Neural cell (in vitro differentiated cells): ENCODE measurements at regions not wholly inside any gene's neighbourhood (a gene's known extent, or its start where the extent isn't known, plus 50 kb on each side); places are given as distances from the start of the nearest gene placed in this dataset.

Experiments
- H2AFZ ChIP-seq: fragments of 200-600, 300-800 bp; sonication (generic), shearing (Covaris generic); 2 replicates; pipeline ENCODE4 v1.6.0; 2014; ENCODE audit warnings: low read depth, mild to moderate bottlenecking, antibody characterized with exemption, low read length, moderate library complexity
- H3F3A ChIP-seq: fragments of 200-600 bp; shearing (Covaris generic); 2 replicates; pipeline ENCODE4 v1.6.1; 2016; ENCODE audit warnings: mild to moderate bottlenecking, moderate library complexity, mixed read lengths, antibody characterized with exemption, low read length; ENCODE audit not compliant: insufficient read depth, poor library complexity, severe bottlenecking
- H3K27ac ChIP-seq: fragments of 200-600, 300-800 bp; sonication (generic), shearing (Covaris generic); 2 replicates; pipeline ENCODE4 v1.5.1; 2014; ENCODE audit warnings: mild to moderate bottlenecking, low read length, moderate library complexity
- H3K27me3 ChIP-seq: fragments of 300-800, 200-600 bp; sonication (generic), shearing (Covaris generic); 2 replicates; pipeline ENCODE4 v1.6.0; 2014; ENCODE audit warnings: mild to moderate bottlenecking, low read depth, low read length, moderate library complexity; ENCODE audit not compliant: insufficient read depth
- H3K36me3 ChIP-seq: fragments of 300-800, 200-600 bp; sonication (generic), shearing (Covaris generic); 2 replicates; pipeline ENCODE4 v1.5.1; 2014; ENCODE audit warnings: mild to moderate bottlenecking, antibody characterized with exemption, low read length, moderate library complexity; ENCODE audit not compliant: insufficient read depth
- H3K4me2 ChIP-seq: fragments of 300-800, 200-600 bp; sonication (generic), shearing (Covaris generic); 2 replicates; pipeline ENCODE4 v1.6.0; 2014; ENCODE audit warnings: mild to moderate bottlenecking, low read length
- H3K4me3 ChIP-seq: fragments of 300-800, 200-600 bp; sonication (generic), shearing (Covaris generic); 2 replicates; pipeline ENCODE4 v1.5.1; 2014; ENCODE audit warnings: mild to moderate bottlenecking, low read length, moderate library complexity
- H3K79me2 ChIP-seq: fragments of 200-600 bp; shearing (Covaris generic); replicated peaks from 2 replicates; pipeline ENCODE4 v1.6.0; 2014; ENCODE audit warnings: mild to moderate bottlenecking, low read length, moderate library complexity; ENCODE audit not compliant: insufficient read depth
- H3K9ac ChIP-seq: fragments of 300-800, 200-600 bp; sonication (generic), shearing (Covaris generic); 2 replicates; pipeline ENCODE4 v1.6.1; 2016; ENCODE audit warnings: mild to moderate bottlenecking, low read length, mixed read lengths
- H3K9me2 ChIP-seq: fragments of 200-600 bp; shearing (Covaris generic); 2 replicates; pipeline ENCODE4 v1.6.1; 2016; ENCODE audit warnings: mild to moderate bottlenecking, low read length, mixed read lengths; ENCODE audit not compliant: insufficient read depth
- H3K9me3 ChIP-seq: fragments of 200-600, 300-800 bp; sonication (generic), shearing (Covaris generic); 2 replicates; pipeline ENCODE4 v1.6.1; 2016; ENCODE audit warnings: mild to moderate bottlenecking, mixed run types, low read length, moderate library complexity, mixed read lengths
- H4K20me1 ChIP-seq: fragments of 200-600 bp; shearing (Covaris generic); 2 replicates; pipeline ENCODE4 v1.6.1; 2016; ENCODE audit warnings: mild to moderate bottlenecking, mixed run types; ENCODE audit not compliant: insufficient read depth
- CTCF ChIP-seq: fragments of 450-650 bp; IDR thresholded peaks from 2 replicates; pipeline ENCODE4 v1.5.1; 2014; ENCODE audit warnings: antibody characterized with exemption, mild to moderate bottlenecking, moderate library complexity; ENCODE audit not compliant: poor library complexity, severe bottlenecking
- EP300 ChIP-seq: fragments of 450-650 bp; conservative IDR thresholded peaks from 2 replicates; pipeline ENCODE4 v1.6.1; 2014; ENCODE audit warnings: antibody characterized with exemption, mild to moderate bottlenecking, moderate library complexity; ENCODE audit not compliant: poor library complexity, severe bottlenecking
- EZH2 ChIP-seq: fragments of 200-600, 300-800 bp; shearing (Covaris generic), sonication (generic); IDR thresholded peaks from 2 replicates; pipeline ENCODE4 v1.6.1; 2014; ENCODE audit warnings: antibody characterized with exemption, low read length, borderline replicate concordance, mild to moderate bottlenecking; ENCODE audit not compliant: insufficient read depth, poor library complexity, severe bottlenecking
- MXI1 ChIP-seq: fragments of 450-650 bp; conservative IDR thresholded peaks from 2 replicates; pipeline ENCODE4 v1.6.1; 2014; ENCODE audit warnings: antibody characterized with exemption, mild to moderate bottlenecking; ENCODE audit not compliant: poor library complexity, severe bottlenecking
- POLR2AphosphoS5 ChIP-seq: IDR thresholded peaks from 2 replicates; pipeline ENCODE4 v1.6.1; 2012
- RAD21 ChIP-seq: fragments of 450-650 bp; conservative IDR thresholded peaks from 2 replicates; pipeline ENCODE4 v1.6.1; 2014; ENCODE audit warnings: antibody characterized with exemption, mild to moderate bottlenecking, moderate library complexity
- REST ChIP-seq: IDR thresholded peaks from 2 replicates; pipeline ENCODE4 v1.6.1; 2012; ENCODE audit warnings: borderline replicate concordance
- SMC3 ChIP-seq: fragments of 450-650 bp; conservative IDR thresholded peaks from 2 replicates; pipeline ENCODE4 v1.6.1; 2014; ENCODE audit warnings: antibody characterized with exemption, mild to moderate bottlenecking, moderate library complexity; ENCODE audit not compliant: poor library complexity
- TAF1 ChIP-seq: IDR thresholded peaks from 2 replicates; pipeline ENCODE4 v1.6.1; 2012; ENCODE audit warnings: low read depth

DNA sequence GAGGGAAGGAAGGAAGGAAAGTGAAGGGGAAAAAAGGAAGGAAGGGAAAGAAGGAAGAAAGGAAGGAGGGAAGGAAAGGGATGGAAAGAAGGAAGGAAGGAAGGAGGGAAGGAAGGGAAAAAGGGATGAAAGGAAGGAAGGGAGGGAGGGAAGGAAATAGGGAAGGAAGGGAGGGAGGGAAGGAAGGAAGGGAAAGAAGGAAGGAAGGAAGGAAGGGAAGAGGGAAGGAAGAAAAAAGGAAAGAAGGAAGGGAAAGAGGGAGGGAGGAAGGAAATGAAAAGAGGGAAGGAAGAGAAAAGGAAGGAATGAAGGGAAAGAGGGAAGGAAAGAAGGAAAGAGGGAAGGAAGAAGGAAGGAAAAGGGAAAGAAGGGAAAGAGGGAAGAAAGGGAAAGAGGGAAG lies 136.9 kb downstream of the BARX1 start:
- no peaks in the 10 kb centered on the region for H3K27me3 ChIP-seq
- H3F3A ChIP-seq: no peaks in the 10 kb centered on the region
- no peaks in the 10 kb centered on the region for H3K9me3 ChIP-seq
- no peak for TF ChIP-seq REST
- TF ChIP-seq CTCF: no peak
- no peak for TF ChIP-seq TAF1
- TF ChIP-seq POLR2AphosphoS5: no peak
- no peak for TF ChIP-seq SMC3
- no peak for TF ChIP-seq MXI1
- no peak for TF ChIP-seq EP300
- no peak for TF ChIP-seq EZH2
- TF ChIP-seq RAD21: no peak
- no peaks in the 10 kb centered on the region for H3K79me2 ChIP-seq
- no peaks in the 10 kb centered on the region for H4K20me1 ChIP-seq
- H2AFZ ChIP-seq: no peak overlapping the region
- H3K27ac ChIP-seq: no peak overlapping the region
- H3K9ac ChIP-seq: no peak overlapping the region
- no peak overlapping the region for H3K4me2 ChIP-seq
- H3K9me2 ChIP-seq: no peaks in the 10 kb centered on the region
- no peak overlapping the region for H3K4me3 ChIP-seq
- H3K36me3 ChIP-seq: no peaks in the 10 kb centered on the region

- no peaks in the 10 kb centered on the region for H3K36me3 ChIP-seq
- H3K27me3 ChIP-seq: no peaks in the 10 kb centered on the region
- no peak overlapping the region for H3K27ac ChIP-seq
- no peaks in the 10 kb centered on the region for H3K79me2 ChIP-seq
- TF ChIP-seq SMC3 (no peak), POLR2AphosphoS5 (no peak), RAD21 (no peak), TAF1 (no peak), CTCF (no peak), REST (no peak), EZH2 (no peak), MXI1 (no peak)
- no peak overlapping the region for H3K4me2 ChIP-seq
- no peak overlapping the region for H3K9ac ChIP-seq
- no peaks in the 10 kb centered on the region for H3K9me3 ChIP-seq
- no peak overlapping the region for H2AFZ ChIP-seq
- H4K20me1 ChIP-seq: no peaks in the 10 kb centered on the region
- no peaks in the 10 kb centered on the region for H3K9me2 ChIP-seq
- H3K4me3 ChIP-seq: no peak overlapping the region
- H3F3A ChIP-seq: no peaks in the 10 kb centered on the region
Measured at GRCh38 chr9:93815677-93816076, 139.5 kb downstream of the BARX1 start.
